ENCODE measurements at regions not wholly inside any gene's neighbourhood (a gene's known extent, or its start where the extent isn't known, plus 50 kb on each side); places are given as distances from the start of the nearest gene placed in this dataset.

GRCh38 chr15:39510001-39510701 lies 70.7 kb upstream of the THBS1 start:
- DNase-seq (ENCODE audit: low read depth): peak; percentile 67
- no peak overlapping the region for H3K4me3 ChIP-seq (ENCODE audit: control insufficient read depth, low read depth, low read length)

GRCh38 chr15:39511000-39511915 lies 69.6 kb upstream of the THBS1 start:
- no peak for TF ChIP-seq CTCF (conservative IDR thresholded peaks at IDR 0.05; ENCODE audit: control insufficient read depth, insufficient read depth, low read depth, low read length)
- peak; percentile 93 for DNase-seq (ENCODE audit: low read depth)
- H3K4me3 ChIP-seq (ENCODE audit: control insufficient read depth, low read depth, low read length): no peak overlapping the region

More at GRCh38 chr15:39510001-39510701, 70.7 kb upstream of the THBS1 start:
- no peak for TF ChIP-seq CTCF (conservative IDR thresholded peaks at IDR 0.05; ENCODE audit: control insufficient read depth, insufficient read depth, low read depth, low read length)

DNA sequence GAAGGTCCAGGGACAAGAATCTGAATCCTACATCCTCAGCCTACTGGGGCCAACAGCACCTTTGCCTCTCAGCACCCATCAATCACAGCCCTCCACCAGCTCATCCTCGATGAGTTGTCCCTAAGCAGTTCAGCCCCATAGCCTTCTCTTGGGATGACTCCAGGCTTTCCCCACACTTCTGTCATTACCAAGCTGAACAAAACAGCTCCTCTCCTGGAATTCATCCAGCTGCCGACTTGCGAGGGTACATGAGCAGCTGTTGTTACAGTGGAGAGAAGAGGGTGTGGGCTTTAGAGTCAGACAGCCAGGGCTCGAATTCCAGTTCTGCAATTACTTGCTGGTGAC lies 69.0 kb upstream of the THBS1 start:
- no peak for TF ChIP-seq CTCF (conservative IDR thresholded peaks at IDR 0.05; ENCODE audit: control insufficient read depth, insufficient read depth, low read depth, low read length)
- DNase-seq (ENCODE audit: low read depth): peak; percentile 95
- H3K4me3 ChIP-seq (ENCODE audit: control insufficient read depth, low read depth, low read length): no peak overlapping the region

DNA sequence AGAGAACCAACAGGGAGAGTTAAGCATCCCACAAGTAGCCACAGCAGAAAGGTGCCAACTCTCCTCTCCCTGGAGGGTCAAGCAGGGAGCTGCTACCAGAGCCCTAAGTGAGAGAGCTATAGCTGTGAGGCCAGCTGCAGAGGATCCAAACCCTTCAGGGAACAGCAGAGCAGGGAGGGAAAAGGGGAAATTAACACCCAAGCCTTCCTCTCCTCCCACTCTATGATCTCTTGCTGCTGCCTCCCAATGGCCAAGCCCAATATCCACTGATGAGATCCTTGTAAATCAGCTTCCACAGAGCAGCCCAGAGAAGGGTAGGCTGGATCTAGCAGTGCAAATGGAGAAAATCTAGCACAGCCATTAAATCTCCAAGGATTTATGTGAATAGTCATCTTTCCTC lies 68.2 kb upstream of the THBS1 start:
- no peak for DNase-seq (ENCODE audit: low read depth)
- H3K4me3 ChIP-seq (ENCODE audit: control insufficient read depth, low read depth, low read length): no peak overlapping the region
- no peak for TF ChIP-seq CTCF (conservative IDR thresholded peaks at IDR 0.05; ENCODE audit: control insufficient read depth, insufficient read depth, low read depth, low read length)

- no peak for TF ChIP-seq CTCF (conservative IDR thresholded peaks at IDR 0.05; ENCODE audit: control insufficient read depth, insufficient read depth, low read depth, low read length)
- DNase-seq (ENCODE audit: low read depth): no peak
- H3K4me3 ChIP-seq (ENCODE audit: control insufficient read depth, low read depth, low read length): no peak overlapping the region
Observed at GRCh38 chr15:39513936-39514335, 66.9 kb upstream of the THBS1 start.

DNA sequence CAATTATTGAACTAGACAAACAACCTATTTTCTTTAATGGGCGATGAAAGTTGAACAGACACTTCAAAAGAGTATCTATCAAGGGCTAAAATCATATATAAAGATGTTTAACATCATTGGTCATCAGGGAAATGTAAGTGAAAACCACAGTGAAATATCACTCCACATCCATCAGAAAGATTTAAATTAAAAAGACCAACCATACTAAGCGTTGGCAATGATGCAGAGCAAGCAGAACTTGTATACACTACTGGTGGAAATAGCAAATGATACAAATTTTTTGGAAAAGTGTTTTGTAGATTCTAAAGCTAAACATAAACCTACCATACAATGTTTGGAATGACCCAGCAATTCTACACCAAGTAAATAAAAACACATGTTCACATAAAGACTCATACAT lies 65.9 kb upstream of the THBS1 start:
- no peak overlapping the region for H3K4me3 ChIP-seq (ENCODE audit: control insufficient read depth, low read depth, low read length)
- TF ChIP-seq CTCF (conservative IDR thresholded peaks at IDR 0.05; ENCODE audit: control insufficient read depth, insufficient read depth, low read depth, low read length): no peak
- no peak for DNase-seq (ENCODE audit: low read depth)
